ENCODE measurements at regions not wholly inside any gene's neighbourhood (a gene's known extent, or its start where the extent isn't known, plus 50 kb on each side); places are given as distances from the start of the nearest gene placed in this dataset.

DNA sequence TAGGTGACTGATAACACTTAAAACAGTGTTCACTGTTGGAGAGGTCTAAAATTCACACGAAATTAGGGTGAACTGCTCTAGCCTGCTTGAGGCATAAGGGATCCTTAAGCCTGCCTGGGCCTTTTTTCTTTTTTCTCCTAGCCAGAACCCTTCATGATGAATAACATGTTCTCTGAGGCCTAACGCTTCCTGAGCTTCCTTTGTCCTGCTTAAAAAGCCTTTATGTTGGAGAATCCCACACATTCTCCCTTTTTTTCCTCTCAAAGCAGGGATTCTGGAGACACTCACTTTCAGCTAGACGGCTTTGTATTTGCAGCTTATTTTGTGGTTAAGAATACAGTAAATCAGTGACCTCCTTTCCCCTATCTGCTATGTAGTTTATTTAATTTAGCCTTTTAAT, 354.7 kb upstream of the PHF14 start:
- no peak for DNase-seq (ENCODE audit: extremely low spot score, unreplicated experiment)
- no peaks in the 10 kb centered on the region for H3K27me3 Mint-ChIP-seq (ENCODE audit: unreplicated experiment)
- no peaks in the 10 kb centered on the region for H3K4me1 Mint-ChIP-seq (ENCODE audit: unreplicated experiment)
- H3K9me3 Mint-ChIP-seq (ENCODE audit: unreplicated experiment): peaks cover 8% of the 10 kb centered on the region
- no peaks in the 10 kb centered on the region for H3K36me3 Mint-ChIP-seq (ENCODE audit: unreplicated experiment)
- TF ChIP-seq, protein P1, sequence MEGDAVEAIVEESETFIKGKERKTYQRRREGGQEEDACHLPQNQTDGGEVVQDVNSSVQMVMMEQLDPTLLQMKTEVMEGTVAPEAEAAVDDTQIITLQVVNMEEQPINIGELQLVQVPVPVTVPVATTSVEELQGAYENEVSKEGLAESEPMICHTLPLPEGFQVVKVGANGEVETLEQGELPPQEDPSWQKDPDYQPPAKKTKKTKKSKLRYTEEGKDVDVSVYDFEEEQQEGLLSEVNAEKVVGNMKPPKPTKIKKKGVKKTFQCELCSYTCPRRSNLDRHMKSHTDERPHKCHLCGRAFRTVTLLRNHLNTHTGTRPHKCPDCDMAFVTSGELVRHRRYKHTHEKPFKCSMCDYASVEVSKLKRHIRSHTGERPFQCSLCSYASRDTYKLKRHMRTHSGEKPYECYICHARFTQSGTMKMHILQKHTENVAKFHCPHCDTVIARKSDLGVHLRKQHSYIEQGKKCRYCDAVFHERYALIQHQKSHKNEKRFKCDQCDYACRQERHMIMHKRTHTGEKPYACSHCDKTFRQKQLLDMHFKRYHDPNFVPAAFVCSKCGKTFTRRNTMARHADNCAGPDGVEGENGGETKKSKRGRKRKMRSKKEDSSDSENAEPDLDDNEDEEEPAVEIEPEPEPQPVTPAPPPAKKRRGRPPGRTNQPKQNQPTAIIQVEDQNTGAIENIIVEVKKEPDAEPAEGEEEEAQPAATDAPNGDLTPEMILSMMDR (IDR thresholded peaks at IDR 0.05): no peak
- no peak overlapping the region for H3K4me3 Mint-ChIP-seq (ENCODE audit: unreplicated experiment)
- no peak overlapping the region for H3K27ac Mint-ChIP-seq (ENCODE audit: unreplicated experiment)

DNA sequence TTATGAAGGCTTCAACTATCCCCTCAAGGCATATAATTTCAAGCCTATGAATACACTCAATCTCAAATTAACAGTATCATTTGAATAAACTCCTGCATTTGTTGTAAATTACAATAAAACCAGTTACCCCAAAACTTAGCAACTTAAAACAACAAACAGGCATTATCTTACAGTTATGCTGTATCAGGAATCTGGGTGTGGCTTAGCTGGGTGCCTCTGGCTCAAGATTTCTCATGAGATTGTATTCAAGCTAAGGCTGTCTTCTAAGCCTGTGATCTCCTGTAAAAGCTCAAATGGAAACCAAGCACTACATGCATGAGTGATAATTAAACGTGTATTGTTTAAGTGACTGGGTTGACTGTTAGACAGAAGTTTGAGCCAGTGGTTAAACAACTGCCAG, 341.0 kb upstream of the PHF14 start:
- no peak for DNase-seq (ENCODE audit: extremely low spot score, unreplicated experiment)
- Mint-ChIP-seq H3K36me3 (ENCODE audit: unreplicated experiment) (no peaks in the 10 kb centered on the region), H3K9me3 (ENCODE audit: unreplicated experiment) (peaks cover 13% of the 10 kb centered on the region), H3K4me3 (ENCODE audit: unreplicated experiment) (no peak overlapping the region), H3K27me3 (ENCODE audit: unreplicated experiment) (no peaks in the 10 kb centered on the region), H3K4me1 (ENCODE audit: unreplicated experiment) (no peaks in the 10 kb centered on the region), H3K27ac (ENCODE audit: unreplicated experiment) (no peak overlapping the region)
- TF ChIP-seq, protein P1 (IDR thresholded peaks at IDR 0.05): no peak

DNA sequence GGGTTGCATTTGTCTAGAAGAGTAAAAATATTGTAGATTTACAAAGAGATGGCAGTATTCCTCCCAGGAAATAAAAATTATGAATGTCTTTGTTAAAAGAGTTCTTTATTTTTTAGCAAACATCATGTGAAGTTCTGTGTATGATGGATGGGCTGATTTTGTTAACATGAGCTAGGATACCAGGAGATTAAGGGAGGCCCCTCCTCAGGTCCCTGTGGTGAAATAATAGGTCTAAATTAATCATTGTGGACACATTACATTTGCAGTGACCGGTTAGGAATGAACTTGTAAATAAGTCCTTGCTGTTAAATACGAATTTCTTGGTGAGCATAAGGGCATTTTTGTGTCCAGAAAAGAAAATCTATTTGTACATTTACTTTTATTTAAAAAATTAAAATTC, 339.4 kb upstream of the PHF14 start:
- TF ChIP-seq, protein P1 (IDR thresholded peaks at IDR 0.05): no peak
- no peaks in the 10 kb centered on the region for H3K27me3 Mint-ChIP-seq (ENCODE audit: unreplicated experiment)

DNA sequence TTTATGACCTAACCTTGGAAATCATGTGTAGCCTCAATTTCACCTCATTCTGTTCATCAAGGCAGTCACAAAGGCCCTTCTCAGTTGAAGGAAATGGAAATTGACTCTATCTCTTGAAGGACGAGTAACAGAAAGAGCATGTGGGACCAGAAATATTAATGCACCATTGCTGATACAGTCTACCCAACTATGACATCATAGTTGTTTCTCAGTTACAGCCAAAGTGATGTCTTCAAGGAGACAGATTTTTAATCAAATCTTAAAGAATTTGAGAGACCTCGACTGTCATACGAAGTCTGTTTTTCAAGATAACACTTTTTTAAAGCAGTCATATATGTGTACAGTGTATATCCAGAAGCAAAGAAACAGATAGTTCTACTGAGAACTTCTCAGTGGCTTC, 335.7 kb upstream of the PHF14 start:
- DNase-seq (ENCODE audit: extremely low spot score, unreplicated experiment): no peak
- Mint-ChIP-seq H3K4me3 (ENCODE audit: unreplicated experiment) (no peak overlapping the region), H3K27me3 (ENCODE audit: unreplicated experiment) (no peaks in the 10 kb centered on the region), H3K4me1 (ENCODE audit: unreplicated experiment) (no peaks in the 10 kb centered on the region), H3K36me3 (ENCODE audit: unreplicated experiment) (no peaks in the 10 kb centered on the region), H3K27ac (ENCODE audit: unreplicated experiment) (no peak overlapping the region), H3K9me3 (ENCODE audit: unreplicated experiment) (no peaks in the 10 kb centered on the region)
- TF ChIP-seq, protein P1 (IDR thresholded peaks at IDR 0.05): no peak

More for the DNA sequence above, 339.4 kb upstream of the PHF14 start:
- Mint-ChIP-seq H3K4me1 (ENCODE audit: unreplicated experiment) (no peaks in the 10 kb centered on the region), H3K27ac (ENCODE audit: unreplicated experiment) (no peak overlapping the region), H3K9me3 (ENCODE audit: unreplicated experiment) (peaks cover 13% of the 10 kb centered on the region), H3K36me3 (ENCODE audit: unreplicated experiment) (no peaks in the 10 kb centered on the region), H3K4me3 (ENCODE audit: unreplicated experiment) (no peak overlapping the region)
- no peak for DNase-seq (ENCODE audit: extremely low spot score, unreplicated experiment)

DNA sequence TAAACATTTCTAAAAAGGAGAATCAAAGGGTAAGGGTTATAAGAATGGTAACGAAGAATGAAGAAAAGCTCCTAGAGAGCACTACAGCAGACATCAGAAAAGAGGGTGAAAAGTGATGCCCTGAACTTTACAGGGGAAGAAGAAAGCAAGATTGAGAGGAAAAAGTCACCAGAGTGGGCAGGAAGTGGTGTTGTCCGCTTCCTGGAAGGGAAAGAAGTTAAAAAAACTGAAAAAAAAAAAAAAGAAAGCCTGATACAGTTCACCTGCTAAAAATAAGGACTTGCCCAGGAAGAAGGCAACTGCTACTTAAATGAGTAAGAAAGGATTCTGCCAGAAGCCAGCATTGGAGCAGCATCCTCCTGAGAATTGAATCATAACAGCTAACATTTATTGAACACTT, 330.1 kb upstream of the PHF14 start:
- peaks cover 3% of the 10 kb centered on the region for H3K4me1 Mint-ChIP-seq (ENCODE audit: unreplicated experiment)
- DNase-seq (ENCODE audit: extremely low spot score, unreplicated experiment): no peak
- TF ChIP-seq, protein P1 (IDR thresholded peaks at IDR 0.05): no peak
- H3K4me3 Mint-ChIP-seq (ENCODE audit: unreplicated experiment): no peak overlapping the region
- no peak overlapping the region for H3K27ac Mint-ChIP-seq (ENCODE audit: unreplicated experiment)
- H3K36me3 Mint-ChIP-seq (ENCODE audit: unreplicated experiment): no peaks in the 10 kb centered on the region
- no peaks in the 10 kb centered on the region for H3K9me3 Mint-ChIP-seq (ENCODE audit: unreplicated experiment)
- no peaks in the 10 kb centered on the region for H3K27me3 Mint-ChIP-seq (ENCODE audit: unreplicated experiment)
